GM12801 (cell line): ENCODE measurements at regions not wholly inside any gene's neighbourhood (a gene's known extent, or its start where the extent isn't known, plus 50 kb on each side); places are given as distances from the start of the nearest gene placed in this dataset.

Experiments
- CTCF ChIP-seq: IDR thresholded peaks from one replicate; pipeline ENCODE4 v1.5.1; 2011; ENCODE audit warnings: control low read depth; ENCODE audit not compliant: insufficient read length; ENCODE audit errors: extremely low read depth

- no peak for TF ChIP-seq CTCF
These were observed 599.7 kb downstream of the KCNH5 start for GRCh38 chr14:62445570-62445969.

DNA sequence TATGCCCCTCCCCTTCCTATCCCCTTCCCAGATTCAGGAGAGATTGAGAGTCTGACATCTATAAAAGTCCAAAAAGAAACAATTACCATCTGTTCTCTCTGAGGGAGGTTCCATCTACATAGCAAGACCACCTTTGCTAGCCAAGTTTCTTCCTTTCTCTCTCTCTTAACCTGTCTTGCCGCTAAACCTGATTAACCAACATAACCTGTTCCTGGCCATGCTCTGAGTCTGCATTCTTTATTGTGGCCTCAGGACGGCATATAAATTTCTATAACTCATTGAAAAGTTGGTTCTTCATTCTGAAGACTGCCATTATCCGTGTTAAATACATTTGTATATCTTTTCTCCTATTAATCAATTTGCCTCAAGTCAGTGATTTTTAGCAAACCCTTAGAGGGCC is 594.0 kb downstream of the KCNH5 start:
- no peak for TF ChIP-seq CTCF

- no peak for TF ChIP-seq CTCF
These were observed 592.0 kb downstream of the KCNH5 start for GRCh38 chr14:62453226-62453625.

DNA sequence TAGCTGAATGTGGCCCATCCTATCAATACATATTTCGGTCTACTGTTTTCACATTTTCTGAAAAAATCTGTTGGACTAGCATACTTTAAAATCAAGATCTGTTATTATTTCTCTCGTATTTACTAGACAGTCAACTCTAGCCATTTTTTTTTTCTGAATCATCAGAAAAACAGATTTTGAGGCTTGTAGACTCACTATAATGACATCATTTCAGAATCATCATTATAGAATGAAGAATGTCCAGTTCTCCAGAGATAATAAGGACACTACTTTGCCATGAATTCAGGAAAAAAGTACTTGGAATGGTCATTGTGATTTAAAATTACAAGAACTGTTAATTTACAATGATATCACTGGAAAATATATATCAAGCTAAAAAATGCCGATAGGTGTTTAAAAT is 589.8 kb downstream of the KCNH5 start:
- TF ChIP-seq CTCF, result no peak

- TF ChIP-seq CTCF, result no peak
These were observed 582.3 kb downstream of the KCNH5 start for GRCh38 chr14:62462988-62463387.

DNA sequence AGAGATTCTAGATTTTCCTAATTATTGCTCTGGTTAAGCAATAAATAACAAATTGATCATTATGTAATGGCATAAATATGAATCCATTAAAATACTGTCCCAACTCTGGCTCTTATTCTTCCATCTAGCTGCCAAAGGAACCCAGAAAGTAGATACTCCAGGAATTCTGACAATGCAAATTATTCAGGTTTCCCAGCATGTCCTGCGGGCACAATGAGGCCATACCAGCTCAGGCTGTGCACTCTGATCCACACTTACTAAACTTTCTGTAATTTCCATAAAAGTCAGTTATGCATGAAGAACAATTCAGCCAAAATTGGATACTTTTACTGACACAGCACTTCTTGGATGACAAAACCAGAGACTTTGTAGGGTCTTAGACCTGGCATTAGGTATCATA is 576.3 kb downstream of the KCNH5 start:
- no peak for TF ChIP-seq CTCF

GRCh38 chr14:62470935-62471334 is 574.3 kb downstream of the KCNH5 start:
- no peak for TF ChIP-seq CTCF

DNA sequence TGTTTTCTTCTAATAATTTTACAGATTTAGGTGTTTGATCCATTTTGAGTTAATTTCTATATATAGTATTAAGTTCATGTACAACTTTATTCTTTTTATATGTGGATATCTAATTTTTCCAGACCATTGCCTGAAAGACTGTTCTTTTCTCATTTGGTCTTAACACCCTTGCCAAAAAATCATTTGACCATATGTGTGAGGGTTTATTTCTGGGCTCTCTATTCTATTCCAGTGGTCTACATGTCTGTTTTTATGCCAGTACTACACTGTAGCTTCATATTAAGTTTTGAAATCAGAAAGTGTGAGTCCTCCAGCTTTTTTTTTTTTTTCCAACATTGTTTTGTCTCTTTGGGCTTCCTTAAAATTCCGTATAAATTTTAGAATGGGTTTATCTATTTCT is 554.1 kb downstream of the KCNH5 start:
- no peak for TF ChIP-seq CTCF
